Central memory CD4-positive, alpha-beta T cell (primary cell): ENCODE measurements at regions not wholly inside any gene's neighbourhood (a gene's known extent, or its start where the extent isn't known, plus 50 kb on each side); places are given as distances from the start of the nearest gene placed in this dataset.
"Not testable (repeated sequence)": the region's sequence is repeated elsewhere in the genome, so short reads cannot be mapped to it uniquely, and the experiment has no call there.

Source experiments
- DNase-seq: peaks from one replicate; pipeline ENCODE4 v3.0.0; 2022

DNA sequence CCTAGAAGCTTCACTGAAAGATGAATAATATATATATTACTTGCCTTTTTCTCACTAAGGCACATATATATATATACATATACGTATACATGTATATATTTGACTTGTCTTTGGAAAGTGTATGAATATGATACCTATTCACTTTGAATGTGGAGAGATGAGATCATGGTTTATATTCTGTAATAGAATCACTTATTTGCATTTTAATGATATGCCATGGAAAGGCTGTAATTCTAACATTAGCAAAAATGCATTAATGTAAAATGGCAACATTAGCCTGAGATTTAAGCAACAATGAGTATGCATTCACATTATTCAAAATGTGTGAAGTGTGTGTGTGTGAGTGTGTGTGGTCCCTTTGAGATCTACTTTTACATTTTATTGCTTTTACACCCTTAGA, 54.5 kb upstream of the PRKD1 start:
- no peak for DNase-seq

DNA sequence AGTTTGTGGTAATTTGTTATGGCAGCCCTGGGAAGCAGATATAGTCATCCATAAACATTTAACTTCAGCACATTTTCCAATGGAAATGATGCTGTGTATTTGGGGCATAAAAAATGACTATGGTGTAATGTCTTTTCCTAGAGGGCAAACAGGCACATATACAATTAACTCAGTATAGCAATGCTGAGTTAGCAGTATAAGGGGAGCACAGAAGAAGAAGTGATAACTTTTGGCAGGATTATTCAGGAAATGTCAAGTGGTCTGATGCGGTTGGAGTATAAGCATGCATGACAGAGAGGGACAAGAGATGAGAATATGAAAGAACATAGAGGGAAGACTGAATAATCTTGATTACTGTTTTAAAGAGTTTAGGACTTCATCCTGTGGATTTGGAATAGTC, 55.3 kb upstream of the PRKD1 start:
- DNase-seq = no peak

- DNase-seq = not testable (repeated sequence)
Measured at GRCh38 chr14:29990344-29990857, 62.8 kb upstream of the PRKD1 start.

GRCh38 chr14:29990993-29991392, 63.3 kb upstream of the PRKD1 start:
- no peak for DNase-seq

- no peak for DNase-seq
Measured at GRCh38 chr14:29993143-29993542, 65.5 kb upstream of the PRKD1 start.

- no peak for DNase-seq
Measured at GRCh38 chr14:29999013-29999539, 71.4 kb upstream of the PRKD1 start.

DNA sequence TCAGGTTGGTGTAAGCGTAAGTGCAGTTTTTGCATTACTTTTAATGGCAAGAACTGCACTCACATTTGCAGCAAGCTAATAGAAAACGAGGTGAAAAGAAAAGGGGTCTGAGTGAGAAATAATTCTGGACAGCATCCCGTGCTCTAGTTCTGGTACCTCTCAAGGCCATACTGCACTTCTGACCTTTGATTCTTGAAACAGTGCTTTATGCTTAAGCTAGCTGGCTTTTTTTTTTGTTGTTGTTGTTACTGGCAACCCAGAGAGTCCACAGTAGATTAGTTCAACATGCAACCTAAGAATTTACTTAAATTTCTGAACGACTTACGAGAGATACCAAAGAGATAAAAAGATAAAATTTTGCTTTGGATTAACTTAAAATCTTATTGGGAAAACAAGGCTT, 75.2 kb upstream of the PRKD1 start:
- no peak for DNase-seq

- DNase-seq = no peak
Measured at GRCh38 chr14:30005114-30005808, 77.6 kb upstream of the PRKD1 start.

DNA sequence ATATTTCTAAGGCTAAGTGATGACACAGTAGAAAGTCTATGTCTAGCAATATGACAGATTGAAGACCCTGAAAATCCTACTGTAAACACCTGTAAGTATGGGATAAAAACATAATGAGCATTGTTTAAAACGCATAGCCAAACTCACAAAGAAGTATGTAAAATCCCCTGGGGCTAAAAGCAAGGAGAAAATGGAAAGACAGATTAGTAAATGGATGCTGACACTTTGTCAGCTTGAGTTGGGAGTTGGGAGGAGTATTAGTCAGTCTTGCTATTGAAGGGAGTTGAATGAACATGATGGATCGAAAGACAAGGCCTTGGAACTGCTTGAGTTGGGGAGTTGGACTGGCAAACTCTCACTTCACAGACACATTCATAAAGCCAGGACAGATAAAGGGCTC, 79.0 kb upstream of the PRKD1 start:
- no peak for DNase-seq

- no peak for DNase-seq
Measured at GRCh38 chr14:30015489-30015888, 87.8 kb upstream of the PRKD1 start.

- DNase-seq = no peak
Measured at GRCh38 chr14:30016002-30016401, 88.4 kb upstream of the PRKD1 start.

DNA sequence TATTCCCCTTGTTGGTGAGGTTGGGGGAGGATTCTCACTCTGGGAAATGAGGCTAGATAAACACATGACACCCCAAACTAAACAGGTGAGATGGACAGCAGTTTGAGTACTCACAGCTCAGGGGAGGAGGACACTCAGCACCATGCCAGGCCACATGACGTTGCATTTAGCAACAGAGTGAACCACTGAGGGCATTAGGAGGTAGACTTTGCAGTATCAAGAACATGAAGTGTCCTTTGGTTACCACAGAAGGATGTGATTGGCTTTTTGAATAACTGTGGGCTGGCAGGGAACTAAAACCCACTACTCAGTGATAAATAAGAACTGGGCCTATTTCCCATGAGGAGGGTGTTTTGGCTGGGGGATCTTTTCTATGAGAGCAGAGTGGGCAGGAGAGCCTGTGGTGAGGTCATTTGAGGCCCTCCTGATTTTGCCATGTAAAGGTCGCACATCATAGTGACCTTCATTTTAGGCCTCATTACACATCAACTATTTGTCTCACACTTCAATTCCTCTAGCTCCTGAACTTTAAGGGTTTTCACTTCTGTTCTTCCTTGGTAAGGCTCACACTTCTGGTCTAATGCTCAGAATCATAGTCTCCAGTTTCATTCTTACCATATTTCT, 89.8 kb upstream of the PRKD1 start:
- DNase-seq = no peak

GRCh38 chr14:30020271-30020670, 92.6 kb upstream of the PRKD1 start:
- no peak for DNase-seq

- no peak for DNase-seq
Measured at GRCh38 chr14:30020687-30021086, 93.0 kb upstream of the PRKD1 start.

- DNase-seq = not testable (repeated sequence)
Measured at GRCh38 chr14:30023350-30023749, 95.7 kb upstream of the PRKD1 start.

GRCh38 chr14:30034152-30034551, 106.5 kb upstream of the PRKD1 start:
- no peak for DNase-seq

- no peak for DNase-seq
Measured at GRCh38 chr14:30035361-30035760, 107.7 kb upstream of the PRKD1 start.

DNA sequence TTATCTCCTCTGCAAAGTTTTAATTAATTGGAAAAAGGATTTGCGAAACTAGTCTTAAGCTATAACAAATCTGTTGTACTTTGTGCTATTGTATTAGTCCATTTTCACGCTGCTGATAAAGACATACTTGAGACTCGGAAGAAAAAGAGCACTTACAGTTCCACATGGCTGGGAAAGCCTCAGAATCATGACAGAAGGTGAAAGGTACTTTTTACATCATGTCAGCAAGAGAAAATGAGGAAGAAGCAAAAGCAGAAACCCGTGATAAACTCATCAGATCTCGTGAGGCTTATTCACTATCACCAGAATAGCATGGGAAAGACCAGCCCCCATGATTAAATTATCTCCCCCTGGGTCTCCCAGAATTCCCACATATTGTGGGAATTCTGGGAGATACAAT, 118.1 kb upstream of the PRKD1 start:
- no peak for DNase-seq

- no peak for DNase-seq
Measured at GRCh38 chr14:30053103-30053502, 125.5 kb upstream of the PRKD1 start.

DNA sequence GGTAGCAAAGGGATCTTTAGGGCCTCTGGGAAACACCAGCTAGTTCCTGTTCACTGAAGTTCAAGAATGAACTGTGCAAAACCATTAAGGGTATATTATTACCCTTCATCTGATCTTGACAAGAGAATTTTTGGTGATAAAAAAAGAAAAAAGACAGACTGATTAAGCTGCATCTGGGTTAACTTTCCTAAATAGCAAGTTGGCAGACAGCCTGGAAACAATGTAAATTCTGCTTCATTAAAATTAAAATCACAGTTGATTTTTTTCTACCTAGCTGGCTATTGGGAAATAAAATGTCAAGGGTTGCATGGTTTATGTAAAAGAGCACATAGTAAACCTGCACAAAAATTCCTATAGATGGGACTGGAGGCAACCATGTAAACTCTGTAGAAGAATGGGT, 126.6 kb upstream of the PRKD1 start:
- DNase-seq = no peak

- no peak for DNase-seq
Measured at GRCh38 chr14:30058401-30058800, 130.8 kb upstream of the PRKD1 start.

DNA sequence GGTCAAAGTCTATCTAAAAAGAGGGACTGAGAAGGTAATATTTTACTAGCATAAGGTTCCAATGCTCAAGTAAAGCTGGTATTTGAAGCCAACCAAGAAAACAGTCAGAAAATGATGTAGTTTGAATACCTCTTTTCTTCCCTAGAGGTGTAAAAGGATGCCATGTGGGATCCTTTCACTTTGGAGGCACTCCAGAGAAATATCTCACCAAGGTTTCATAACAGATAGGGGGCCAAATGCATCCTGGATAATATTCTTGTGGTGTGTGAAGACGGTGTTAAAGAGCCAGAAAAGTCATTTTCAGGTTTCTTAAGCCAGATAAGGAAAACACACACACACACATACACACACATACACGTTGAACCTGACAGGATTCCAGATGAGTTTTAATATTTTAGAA, 136.1 kb upstream of the PRKD1 start:
- DNase-seq = no peak

DNA sequence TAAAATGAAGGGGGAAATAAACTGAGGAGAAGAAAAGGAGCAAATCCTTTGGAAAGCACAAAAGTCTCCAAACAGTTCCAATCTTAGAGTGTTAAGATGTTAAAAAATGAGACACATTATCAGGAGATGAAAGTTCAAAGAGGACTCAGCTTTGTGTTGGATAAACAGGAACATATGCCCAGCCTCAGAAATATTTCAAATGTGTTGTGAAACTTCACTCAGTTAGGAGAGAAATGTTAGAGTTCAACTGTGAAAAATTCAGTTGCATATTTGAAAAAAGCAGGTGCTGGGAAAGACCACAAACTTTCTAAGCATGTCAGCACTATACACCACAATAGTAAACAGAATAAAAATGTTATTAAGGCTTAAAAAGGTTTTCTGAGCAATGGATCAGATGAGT, 136.8 kb upstream of the PRKD1 start:
- DNase-seq = no peak

DNA sequence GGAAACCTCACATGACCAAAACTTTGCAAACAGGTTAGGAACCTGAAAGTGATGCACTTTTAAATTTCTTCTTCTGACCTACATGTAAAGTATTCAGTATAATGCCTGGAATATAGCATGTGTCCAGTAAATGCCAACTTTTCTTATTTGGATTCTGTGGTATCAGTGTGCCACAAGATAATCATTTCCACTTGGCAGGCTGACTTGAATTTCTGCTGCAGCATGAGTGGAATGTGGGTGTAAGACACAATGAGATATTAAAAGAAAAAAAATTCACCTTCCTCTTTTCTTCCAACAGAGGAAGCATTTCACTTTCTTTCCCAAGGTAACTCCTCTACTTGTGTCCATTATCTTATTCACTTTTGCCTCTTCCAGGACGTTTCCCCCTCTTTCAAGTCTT, 141.9 kb upstream of the PRKD1 start:
- DNase-seq = no peak
